B cell (primary cell): ENCODE measurements at regions not wholly inside any gene's neighbourhood (a gene's known extent, or its start where the extent isn't known, plus 50 kb on each side); places are given as distances from the start of the nearest gene placed in this dataset.

Experiments
- ATAC-seq: fragments of 200-7000 bp; cut with Tn5 transposase; one replicate; pipeline ENCODE4 v1.10.0; 2021; ENCODE audit warnings: low read depth, mild to moderate bottlenecking, moderate number of reproducible peaks, moderate library complexity
- CTCF ChIA-PET: fragments of 350-600 bp; sonication (Branson Sonifier 250); formaldehyde crosslinking; loops from one replicate; lab custom pipeline; 2021; ENCODE audit warnings: antibody characterized with exemption, inconsistent platforms; lab: Charles Lee
- POLR2A ChIA-PET: fragments of 350-600 bp; sonication (Branson Sonifier 250); formaldehyde crosslinking; loops from one replicate; lab custom pipeline; 2021; ENCODE audit warnings: antibody characterized with exemption; lab: Charles Lee
- DNase-seq: peaks from one replicate; pipeline ENCODE4 v3.0.0; 2013
- H2AFZ ChIP-seq: 2 replicates; pipeline ENCODE4 v1.6.1; 2012; ENCODE audit warnings: mild to moderate bottlenecking, low read depth, low read length; ENCODE audit not compliant: insufficient read depth, poor library complexity, severe bottlenecking
- H3K27ac ChIP-seq, 2 donors: 1 replicate in 1 of 2; 2 replicates in 1 of 2; pipeline ENCODE4 v1.5.1; 2012 to 2013; ENCODE audit warnings: low read length in 2 of 2, mild to moderate bottlenecking in 2 of 2, moderate library complexity in 1 of 2
- H3K27me3 ChIP-seq, 4 experiments: fragments of 200-600 bp in 1 of 4; sonication (generic) in 1 of 4; replicated peaks in 1 of 4; 1 replicate in 2 of 4; 2 replicates in 2 of 4; pipeline versions ENCODE4 v1.6.1 to v1.7.0; 2013 to 2016; ENCODE audit warnings: low read length in 3 of 4, mild to moderate bottlenecking in 2 of 4, mixed read lengths in 1 of 4, moderate library complexity in 1 of 4; ENCODE audit not compliant: insufficient read depth in 4 of 4, control insufficient read depth in 3 of 4; ENCODE audit errors: control extremely low read depth in 1 of 4
- H3K36me3 ChIP-seq, 2 experiments: replicated peaks in 1 of 2; 1 replicate in 1 of 2; 2 replicates in 1 of 2; pipeline versions ENCODE4 v1.6.1 to v1.7.1; 2013; ENCODE audit warnings: low read length in 1 of 2; ENCODE audit not compliant: insufficient read depth in 2 of 2, control insufficient read depth in 1 of 2; ENCODE audit errors: control extremely low read depth in 1 of 2, extremely low read depth in 1 of 2
- H3K4me1 ChIP-seq, 2 donors: fragments of 200-600 bp in 1 of 2; sonication (generic) in 1 of 2; 1 replicate in 1 of 2; 2 replicates in 1 of 2; pipeline versions ENCODE4 v1.5.1 to v1.6.1; 2013 to 2017; ENCODE audit warnings: low read length in 2 of 2; ENCODE audit not compliant: control insufficient read depth in 2 of 2, insufficient read depth in 2 of 2
- H3K4me2 ChIP-seq: replicated peaks from 2 replicates; pipeline ENCODE3; 2012; ENCODE audit warnings: mild to moderate bottlenecking, low read depth, low read length; ENCODE audit not compliant: poor library complexity, severe bottlenecking
- H3K4me3 ChIP-seq, 5 experiments: fragments of 200-600 bp in 1 of 5; sonication (generic) in 1 of 5; 1 replicate in 3 of 5; 2 replicates in 2 of 5; pipeline versions ENCODE4 v1.5.1 to v1.7.0; 2011 to 2016; ENCODE audit warnings: low read length in 4 of 5, mild to moderate bottlenecking in 4 of 5, low read depth in 2 of 5, control low read depth in 1 of 5, moderate library complexity in 1 of 5; ENCODE audit not compliant: insufficient read depth in 1 of 5; ENCODE audit errors: control extremely low read depth in 1 of 5, extremely low read depth in 1 of 5
- H3K79me2 ChIP-seq: fragments of 200-600 bp; sonication (generic); one replicate; pipeline ENCODE4 v1.6.0; 2016; ENCODE audit warnings: low read length; ENCODE audit not compliant: control insufficient read depth, insufficient read depth
- H3K9ac ChIP-seq: fragments of 200-600 bp; sonication (generic); 2 replicates; pipeline ENCODE4 v1.6.1; 2017; ENCODE audit warnings: mild to moderate bottlenecking, low read length, moderate library complexity
- H3K9me3 ChIP-seq, 3 donors: one replicate each; pipeline versions ENCODE4 v1.6.1 to v1.7.1; 2013; ENCODE audit warnings: low read length in 2 of 3; ENCODE audit not compliant: control insufficient read depth in 2 of 3, insufficient read depth in 1 of 3; ENCODE audit errors: control extremely low read depth in 1 of 3
- H4K20me1 ChIP-seq: 2 replicates; pipeline ENCODE4 v1.6.0; 2012; ENCODE audit warnings: mild to moderate bottlenecking, low read length; ENCODE audit not compliant: insufficient read depth, control insufficient read depth, poor library complexity, severe bottlenecking
- H3K27ac Mint-ChIP-seq: one replicate; pipeline ENCODE4 v1.8.0; 2021; ENCODE audit warnings: mixed read lengths
- H3K27me3 Mint-ChIP-seq: one replicate; pipeline ENCODE4 v1.8.0; 2021; ENCODE audit warnings: mixed read lengths
- H3K4me1 Mint-ChIP-seq: one replicate; pipeline ENCODE4 v1.8.0; 2021; ENCODE audit warnings: mixed read lengths
- H3K4me3 Mint-ChIP-seq: one replicate; pipeline ENCODE4 v1.8.0; 2021; ENCODE audit warnings: mixed read lengths
- H3K9me3 Mint-ChIP-seq: one replicate; pipeline ENCODE4 v1.8.0; 2022; ENCODE audit warnings: mixed read lengths; ENCODE audit not compliant: insufficient read depth
- EZH2 ChIP-seq: IDR thresholded peaks from 2 replicates; pipeline ENCODE4 v1.6.1; 2012; ENCODE audit warnings: borderline replicate concordance, low read depth, mild to moderate bottlenecking, moderate library complexity, low read length; ENCODE audit not compliant: insufficient read depth, poor library complexity, severe bottlenecking
- WGBS: methylation state at CpG from one replicate; pipeline ENCODE4 v1.1.5; 2013; ENCODE audit warnings: missing lambda C conversion rate; ENCODE audit not compliant: insufficient coverage; 5-methylcytosine and 5-hydroxymethylcytosine counted together
- intact Hi-C: fragments of 100-400 bp; cut with micrococcal nuclease; formaldehyde crosslinking; loops from one replicate; pipeline ENCODE4 v1.10.0; 2022
- TF ChIP-seq, protein P1 (sequence below): fragments of 200-600 bp; IDR thresholded peaks from one replicate; pipeline ENCODE4 v1.8.0; 2022; ENCODE audit warnings: antibody characterized with exemption, mild to moderate bottlenecking

GRCh38 chr5:21067724-21068123, 1079.7 kb upstream of the CDH18 start:
- 80% methylated on average over 1 of the region's 1 CpG for WGBS

GRCh38 chr5:21063146-21063545, 1075.1 kb upstream of the CDH18 start:
- H3K9ac ChIP-seq = no peak overlapping the region
- ATAC-seq (no peak), DNase-seq (no peak)
- H3K4me3 Mint-ChIP-seq = no peak overlapping the region
- ChIA-PET CTCF (no interaction called here), POLR2A (no interaction called here)
- H3K27me3 ChIP-seq = no peaks in the 10 kb centered on the region
- no peaks in the 10 kb centered on the region for H4K20me1 ChIP-seq
- H3K27me3 Mint-ChIP-seq = no peaks in the 10 kb centered on the region
- no peak overlapping the region for H3K4me3 ChIP-seq
- no peaks in the 10 kb centered on the region for H3K36me3 ChIP-seq
- peaks cover 56% of the 10 kb centered on the region for H3K4me1 Mint-ChIP-seq
- H3K4me1 ChIP-seq = peaks cover 42 to 45% of the 10 kb centered on the region in 2 donors
- no peak overlapping the region for H3K27ac Mint-ChIP-seq
- peaks cover 0 to 10% (median 4%) of the 10 kb centered on the region in 3 donors for H3K9me3 ChIP-seq
- H3K79me2 ChIP-seq = no peaks in the 10 kb centered on the region
- no peak overlapping the region for H3K27ac ChIP-seq
- 97% methylated on average over 3 of the region's 3 CpGs for WGBS
- intact Hi-C loops = no loop called here
- TF ChIP-seq, protein P1, sequence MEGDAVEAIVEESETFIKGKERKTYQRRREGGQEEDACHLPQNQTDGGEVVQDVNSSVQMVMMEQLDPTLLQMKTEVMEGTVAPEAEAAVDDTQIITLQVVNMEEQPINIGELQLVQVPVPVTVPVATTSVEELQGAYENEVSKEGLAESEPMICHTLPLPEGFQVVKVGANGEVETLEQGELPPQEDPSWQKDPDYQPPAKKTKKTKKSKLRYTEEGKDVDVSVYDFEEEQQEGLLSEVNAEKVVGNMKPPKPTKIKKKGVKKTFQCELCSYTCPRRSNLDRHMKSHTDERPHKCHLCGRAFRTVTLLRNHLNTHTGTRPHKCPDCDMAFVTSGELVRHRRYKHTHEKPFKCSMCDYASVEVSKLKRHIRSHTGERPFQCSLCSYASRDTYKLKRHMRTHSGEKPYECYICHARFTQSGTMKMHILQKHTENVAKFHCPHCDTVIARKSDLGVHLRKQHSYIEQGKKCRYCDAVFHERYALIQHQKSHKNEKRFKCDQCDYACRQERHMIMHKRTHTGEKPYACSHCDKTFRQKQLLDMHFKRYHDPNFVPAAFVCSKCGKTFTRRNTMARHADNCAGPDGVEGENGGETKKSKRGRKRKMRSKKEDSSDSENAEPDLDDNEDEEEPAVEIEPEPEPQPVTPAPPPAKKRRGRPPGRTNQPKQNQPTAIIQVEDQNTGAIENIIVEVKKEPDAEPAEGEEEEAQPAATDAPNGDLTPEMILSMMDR = no peak
- TF ChIP-seq EZH2 = no peak
- no peak overlapping the region for H2AFZ ChIP-seq
- no peak overlapping the region for H3K4me2 ChIP-seq
- no peaks in the 10 kb centered on the region for H3K9me3 Mint-ChIP-seq

More at GRCh38 chr5:21067724-21068123, 1079.7 kb upstream of the CDH18 start:
- H3K4me3 ChIP-seq = no peak overlapping the region
- intact Hi-C loops = no loop called here
- Mint-ChIP-seq H3K9me3 (no peaks in the 10 kb centered on the region), H3K4me3 (peak overlapping the region; percentile 43), H3K27me3 (no peaks in the 10 kb centered on the region), H3K27ac (peak overlapping the region; percentile 75), H3K4me1 (peaks cover 16% of the 10 kb centered on the region)
- peak; percentile 58 for ATAC-seq
- H3K9ac ChIP-seq = peak overlapping the region; percentile 10
- H3K36me3 ChIP-seq = no peaks in the 10 kb centered on the region
- peak; percentile 35 for DNase-seq
- no peak for TF ChIP-seq EZH2
- TF ChIP-seq, protein P1 = no peak
- no peaks in the 10 kb centered on the region for H3K79me2 ChIP-seq
- H4K20me1 ChIP-seq = no peaks in the 10 kb centered on the region
- peak overlapping the region; percentile 4 for H2AFZ ChIP-seq
- ChIA-PET POLR2A (no interaction called here), CTCF (no interaction called here)
- H3K27me3 ChIP-seq = no peaks in the 10 kb centered on the region
- H3K27ac ChIP-seq = peak overlapping the region; percentile 53 to 56
- H3K4me2 ChIP-seq = peak overlapping the region; percentile 24
- H3K4me1 ChIP-seq = peaks cover 12% of the 10 kb centered on the region in 2 donors
- H3K9me3 ChIP-seq = peaks cover 0 to 6% (median 4%) of the 10 kb centered on the region in 3 donors
